GM13976 (cell line): ENCODE measurements at regions not wholly inside any gene's neighbourhood (a gene's known extent, or its start where the extent isn't known, plus 50 kb on each side); places are given as distances from the start of the nearest gene placed in this dataset.

Experiments used
- DNase-seq: peaks from one replicate; pipeline ENCODE4 v3.0.0; 2012; ENCODE audit warnings: low spot score
- in situ Hi-C: fragments of 300-500 bp; cut with MboI; formaldehyde crosslinking; loops from one replicate; pipeline ENCODE4 v1.12.0; 2022; ENCODE audit warnings: low sequenced_read_pairs, mixed read lengths, inconsistent platforms; ENCODE audit not compliant: unreplicated experiment
- TF ChIP-seq, protein P1 (sequence below): IDR thresholded peaks from 2 replicates; pipeline ENCODE4 v1.5.1; 2012; ENCODE audit warnings: borderline replicate concordance, mild to moderate bottlenecking; ENCODE audit not compliant: insufficient read depth; ENCODE audit errors: extremely low read depth, missing control alignments, control extremely low read depth

DNA sequence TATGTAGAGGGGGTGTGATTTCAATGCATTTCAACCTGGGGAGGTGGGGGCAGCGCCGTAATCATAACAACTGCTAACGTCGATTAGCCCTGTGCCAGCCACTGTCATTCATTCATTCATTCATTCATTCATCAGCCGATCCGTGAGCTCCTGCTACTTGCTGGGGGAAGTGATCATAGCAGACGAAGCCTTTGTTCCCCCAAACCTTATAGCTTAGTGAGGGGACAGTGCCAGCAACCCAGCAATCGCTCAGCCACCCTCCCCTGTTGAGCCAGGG lies 106.5 kb upstream of the GSE1 start:
- TF ChIP-seq, protein P1, sequence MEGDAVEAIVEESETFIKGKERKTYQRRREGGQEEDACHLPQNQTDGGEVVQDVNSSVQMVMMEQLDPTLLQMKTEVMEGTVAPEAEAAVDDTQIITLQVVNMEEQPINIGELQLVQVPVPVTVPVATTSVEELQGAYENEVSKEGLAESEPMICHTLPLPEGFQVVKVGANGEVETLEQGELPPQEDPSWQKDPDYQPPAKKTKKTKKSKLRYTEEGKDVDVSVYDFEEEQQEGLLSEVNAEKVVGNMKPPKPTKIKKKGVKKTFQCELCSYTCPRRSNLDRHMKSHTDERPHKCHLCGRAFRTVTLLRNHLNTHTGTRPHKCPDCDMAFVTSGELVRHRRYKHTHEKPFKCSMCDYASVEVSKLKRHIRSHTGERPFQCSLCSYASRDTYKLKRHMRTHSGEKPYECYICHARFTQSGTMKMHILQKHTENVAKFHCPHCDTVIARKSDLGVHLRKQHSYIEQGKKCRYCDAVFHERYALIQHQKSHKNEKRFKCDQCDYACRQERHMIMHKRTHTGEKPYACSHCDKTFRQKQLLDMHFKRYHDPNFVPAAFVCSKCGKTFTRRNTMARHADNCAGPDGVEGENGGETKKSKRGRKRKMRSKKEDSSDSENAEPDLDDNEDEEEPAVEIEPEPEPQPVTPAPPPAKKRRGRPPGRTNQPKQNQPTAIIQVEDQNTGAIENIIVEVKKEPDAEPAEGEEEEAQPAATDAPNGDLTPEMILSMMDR = no peak
- in situ Hi-C loops = no loop called here
- DNase-seq = no peak

DNA sequence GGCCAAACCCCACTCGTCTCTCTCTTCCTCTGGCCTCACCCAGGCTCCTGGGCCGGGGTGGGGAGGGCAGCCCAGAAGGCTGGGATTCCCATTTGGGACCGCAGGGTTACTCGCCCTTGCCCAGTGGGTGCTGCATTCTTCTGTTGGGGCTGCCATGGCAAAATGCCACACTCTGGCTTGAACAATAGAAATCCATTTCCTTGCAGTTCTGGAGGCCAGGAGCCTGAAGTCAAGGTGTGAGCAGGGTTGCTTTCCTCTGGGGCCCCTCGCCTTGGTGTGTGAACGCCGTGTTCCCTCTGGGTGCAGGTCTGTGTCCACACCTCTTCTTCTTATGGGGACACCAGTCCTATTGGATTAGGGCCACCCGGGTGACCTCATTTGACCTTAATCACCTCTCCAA lies 105.8 kb upstream of the GSE1 start:
- no peak for DNase-seq
- in situ Hi-C loops = no loop called here
- TF ChIP-seq, protein P1 = no peak

DNA sequence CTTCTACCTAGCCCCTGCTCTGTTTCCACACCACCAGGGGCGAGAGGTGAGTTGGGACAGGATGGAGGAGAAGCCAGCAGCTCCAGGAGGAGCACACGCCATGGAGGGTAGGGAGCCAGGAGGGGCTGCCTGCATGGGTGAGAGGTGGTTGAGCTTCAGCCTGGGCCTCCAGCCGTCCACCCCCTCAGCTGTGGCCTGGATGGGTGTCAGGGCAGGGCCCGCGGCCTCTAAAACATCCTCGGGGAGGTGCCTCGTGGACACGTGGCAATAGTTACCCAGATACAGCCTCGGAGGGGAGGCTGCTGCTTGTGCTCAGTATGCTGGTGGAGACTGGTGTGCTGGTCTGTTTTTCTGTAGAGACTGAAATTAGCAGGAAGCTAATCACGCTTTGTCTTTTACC lies 104.7 kb upstream of the GSE1 start:
- no peak for DNase-seq
- in situ Hi-C loops = no loop called here
- TF ChIP-seq, protein P1 = no peak

GRCh38 chr16:85508993-85509392 lies 104.1 kb upstream of the GSE1 start:
- in situ Hi-C loops = no loop called here
- TF ChIP-seq, protein P1 = no peak

DNA sequence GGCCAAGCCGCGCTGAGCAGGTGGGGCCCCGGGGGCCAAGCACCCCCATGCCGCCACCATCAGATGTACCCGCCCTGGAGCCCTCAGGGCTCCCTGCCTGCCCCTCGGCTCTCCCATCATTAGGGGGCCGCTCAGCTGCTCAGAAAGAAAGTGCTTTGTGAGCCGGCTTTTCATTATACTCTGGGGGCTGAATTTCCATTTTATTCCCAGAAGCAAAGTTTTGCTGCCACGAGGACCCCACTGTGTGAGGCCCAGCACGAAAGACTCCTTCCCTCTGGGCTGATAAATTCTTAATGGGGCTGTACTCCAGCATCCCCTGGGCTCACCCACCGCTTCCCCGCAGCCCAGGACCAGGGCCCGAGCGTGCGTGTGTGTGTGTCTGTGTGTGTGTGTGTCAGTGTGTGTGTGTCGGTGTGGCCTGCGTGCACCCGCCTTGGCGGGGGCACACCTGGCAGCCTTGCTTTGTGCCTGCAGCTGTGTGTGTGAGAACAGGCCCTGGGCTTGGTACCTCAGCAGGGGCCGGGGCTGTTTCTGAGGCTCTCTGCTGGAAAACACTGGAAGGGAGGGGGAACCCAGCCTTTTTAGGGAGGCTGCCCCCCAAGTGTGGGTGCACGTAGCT lies 103.0 kb upstream of the GSE1 start:
- in situ Hi-C loops = no loop called here

More at GRCh38 chr16:85508993-85509392, 104.1 kb upstream of the GSE1 start:
- no peak for DNase-seq

GRCh38 chr16:85511938-85512807 lies 100.9 kb upstream of the GSE1 start:
- in situ Hi-C loops = no loop called here
- TF ChIP-seq, protein P1 = no peak
- no peak for DNase-seq

More for the DNA sequence above, 103.0 kb upstream of the GSE1 start:
- DNase-seq = no peak
- TF ChIP-seq, protein P1 = no peak
